ENCODE measurements at regions not wholly inside any gene's neighbourhood (a gene's known extent, or its start where the extent isn't known, plus 50 kb on each side); places are given as distances from the start of the nearest gene placed in this dataset.

DNA sequence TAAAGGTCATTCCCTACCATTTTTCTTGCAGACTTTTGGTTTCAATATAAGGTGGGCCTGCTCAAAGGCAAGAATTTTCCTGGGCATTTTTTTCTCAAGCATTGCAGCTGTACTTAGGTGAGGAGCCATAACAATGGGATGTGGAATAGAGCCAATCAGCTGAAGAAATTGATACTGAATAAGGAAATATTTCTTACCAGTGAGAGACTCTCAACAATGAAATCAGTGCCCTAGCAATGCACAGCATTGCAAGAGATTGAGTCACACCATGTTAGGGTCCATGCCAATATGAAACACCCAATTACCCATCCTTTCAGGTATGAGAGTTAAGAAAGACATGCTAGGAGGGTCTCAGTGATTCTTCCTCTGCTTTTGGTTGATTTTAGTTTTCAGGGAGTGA lies 237.6 kb downstream of the SOX9 start:
- TF ChIP-seq, protein P1, sequence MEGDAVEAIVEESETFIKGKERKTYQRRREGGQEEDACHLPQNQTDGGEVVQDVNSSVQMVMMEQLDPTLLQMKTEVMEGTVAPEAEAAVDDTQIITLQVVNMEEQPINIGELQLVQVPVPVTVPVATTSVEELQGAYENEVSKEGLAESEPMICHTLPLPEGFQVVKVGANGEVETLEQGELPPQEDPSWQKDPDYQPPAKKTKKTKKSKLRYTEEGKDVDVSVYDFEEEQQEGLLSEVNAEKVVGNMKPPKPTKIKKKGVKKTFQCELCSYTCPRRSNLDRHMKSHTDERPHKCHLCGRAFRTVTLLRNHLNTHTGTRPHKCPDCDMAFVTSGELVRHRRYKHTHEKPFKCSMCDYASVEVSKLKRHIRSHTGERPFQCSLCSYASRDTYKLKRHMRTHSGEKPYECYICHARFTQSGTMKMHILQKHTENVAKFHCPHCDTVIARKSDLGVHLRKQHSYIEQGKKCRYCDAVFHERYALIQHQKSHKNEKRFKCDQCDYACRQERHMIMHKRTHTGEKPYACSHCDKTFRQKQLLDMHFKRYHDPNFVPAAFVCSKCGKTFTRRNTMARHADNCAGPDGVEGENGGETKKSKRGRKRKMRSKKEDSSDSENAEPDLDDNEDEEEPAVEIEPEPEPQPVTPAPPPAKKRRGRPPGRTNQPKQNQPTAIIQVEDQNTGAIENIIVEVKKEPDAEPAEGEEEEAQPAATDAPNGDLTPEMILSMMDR (IDR thresholded peaks at IDR 0.05; ENCODE audit: borderline replicate concordance, insufficient read depth, low read depth, low read length), result no peak
- H3K4me3 ChIP-seq (ENCODE audit: low read depth, low read length), result no peak overlapping the region

DNA sequence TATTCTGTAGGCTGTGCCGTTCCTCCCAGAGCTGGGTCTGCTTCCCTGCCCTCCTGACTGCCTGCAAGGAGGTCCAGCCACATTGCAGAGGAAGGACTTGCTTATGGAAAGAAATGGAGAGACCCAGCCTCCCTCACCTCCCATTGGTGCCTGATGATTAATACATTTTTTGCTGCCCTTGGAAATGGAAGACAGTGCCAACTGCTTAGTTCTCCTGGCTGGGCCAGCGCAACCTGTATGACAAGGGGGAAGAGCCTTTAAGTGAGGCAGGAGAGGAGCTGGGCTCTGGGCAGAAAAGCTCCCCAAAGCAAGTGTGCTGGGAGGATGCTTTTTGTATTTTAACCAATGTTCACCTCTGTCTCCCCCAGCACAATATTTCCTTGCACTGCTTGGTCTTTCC lies 238.5 kb downstream of the SOX9 start:
- TF ChIP-seq, protein P1 (IDR thresholded peaks at IDR 0.05; ENCODE audit: borderline replicate concordance, insufficient read depth, low read depth, low read length), result no peak
- H3K4me3 ChIP-seq (ENCODE audit: low read depth, low read length), result no peak overlapping the region

DNA sequence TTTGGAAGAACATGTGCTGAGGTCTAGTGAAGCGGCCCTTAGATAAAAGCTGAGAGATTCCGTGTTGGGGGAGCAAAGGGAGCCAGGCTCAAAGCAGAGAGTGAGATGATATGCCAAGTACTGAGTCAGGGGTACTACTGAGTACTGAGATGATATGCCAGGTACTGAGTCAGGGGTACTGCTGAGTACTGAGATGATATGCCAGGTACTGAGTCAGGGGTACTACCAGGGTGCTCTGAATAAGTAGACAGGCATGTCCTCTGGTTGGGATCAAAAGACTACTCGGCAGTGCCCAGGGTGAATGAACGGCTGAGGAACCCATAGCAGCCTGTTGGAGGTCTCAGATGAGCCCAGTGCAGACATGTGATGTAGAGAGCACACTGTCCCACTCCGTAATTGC lies 239.0 kb downstream of the SOX9 start:
- TF ChIP-seq, protein P1 (IDR thresholded peaks at IDR 0.05; ENCODE audit: borderline replicate concordance, insufficient read depth, low read depth, low read length), result no peak
- H3K4me3 ChIP-seq (ENCODE audit: low read depth, low read length), result no peak overlapping the region

DNA sequence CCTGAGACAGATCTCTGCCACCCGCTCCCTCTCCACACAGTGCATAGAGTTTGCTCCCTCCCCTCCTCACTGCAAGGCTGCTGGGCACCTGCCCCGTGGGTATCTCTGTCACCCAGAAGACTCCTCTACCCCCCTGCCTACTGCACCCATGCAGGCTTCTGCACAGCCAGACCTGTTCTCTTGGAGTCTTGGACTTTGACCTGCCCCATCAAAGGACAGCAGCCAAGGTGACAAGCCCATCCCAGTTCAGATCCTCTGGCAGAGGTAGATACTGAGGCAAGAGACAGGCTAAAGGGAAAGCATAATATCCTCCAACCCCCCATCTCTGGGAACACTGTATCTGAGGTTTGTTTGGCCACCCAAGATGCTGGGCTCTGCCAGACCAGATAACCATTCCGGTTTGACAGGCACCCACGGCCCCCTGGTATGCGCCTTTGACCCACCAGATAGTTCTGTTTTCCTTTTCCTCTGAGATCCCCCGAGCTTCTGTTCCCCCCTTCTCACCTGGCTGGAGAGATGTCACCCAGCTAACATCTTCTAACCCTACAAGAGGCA lies 239.6 kb downstream of the SOX9 start:
- TF ChIP-seq, protein P1 (IDR thresholded peaks at IDR 0.05; ENCODE audit: borderline replicate concordance, insufficient read depth, low read depth, low read length), result no peak
- no peak overlapping the region for H3K4me3 ChIP-seq (ENCODE audit: low read depth, low read length)

DNA sequence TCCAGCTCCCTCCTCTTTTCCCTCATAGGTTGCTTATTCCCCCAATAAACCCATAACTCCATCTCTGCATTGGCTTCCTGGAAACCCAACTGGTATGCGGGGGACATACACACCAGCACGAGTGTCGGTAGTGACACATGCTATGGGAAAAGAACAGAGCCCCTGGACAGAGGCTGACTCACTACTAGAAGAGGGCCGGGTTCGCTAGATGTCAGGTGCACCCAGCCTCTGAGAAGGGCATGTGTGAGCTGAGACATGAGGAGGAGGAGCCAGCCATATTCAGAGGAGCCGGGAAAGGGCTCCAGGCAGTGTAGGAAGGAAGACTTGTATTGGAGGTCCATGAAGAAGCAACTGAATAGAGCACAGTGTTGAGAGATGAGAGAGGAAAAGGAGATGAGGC lies 241.1 kb downstream of the SOX9 start:
- H3K4me3 ChIP-seq (ENCODE audit: low read depth, low read length), result no peak overlapping the region
- TF ChIP-seq, protein P1 (IDR thresholded peaks at IDR 0.05; ENCODE audit: borderline replicate concordance, insufficient read depth, low read depth, low read length), result no peak

DNA sequence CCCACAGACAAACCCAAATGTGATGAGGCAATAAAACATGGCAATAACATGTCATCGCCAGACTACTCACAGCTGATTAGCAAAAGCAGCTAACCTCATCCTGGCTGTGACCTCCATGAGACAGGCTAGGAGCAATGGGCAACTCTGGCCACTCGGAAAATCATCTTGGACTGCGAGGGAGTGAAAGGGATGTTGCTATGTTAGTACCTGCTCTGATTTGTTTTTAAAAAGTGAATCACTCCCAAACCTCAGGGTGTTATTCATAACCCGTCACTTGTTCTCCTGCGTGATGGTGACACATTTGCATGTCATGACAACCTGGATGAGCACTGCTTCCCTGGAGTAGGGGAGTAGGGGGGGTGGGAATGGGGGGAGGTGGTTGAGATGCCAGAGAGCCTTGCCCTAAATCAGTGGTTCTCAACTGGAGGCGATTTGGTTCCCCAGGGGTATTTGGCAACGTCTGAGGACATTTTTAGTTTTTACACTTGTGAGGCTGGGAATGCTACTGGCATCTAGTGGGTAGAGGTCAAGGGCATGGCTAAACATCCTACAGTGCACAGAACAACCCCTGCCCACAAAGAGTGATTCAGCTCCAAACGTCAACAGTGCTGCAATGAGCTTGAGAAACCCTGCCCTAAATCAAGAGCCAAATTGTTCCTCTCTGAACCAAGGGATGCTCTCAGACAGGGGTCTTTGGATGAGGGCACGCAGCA lies 241.7 kb downstream of the SOX9 start:
- H3K4me3 ChIP-seq (ENCODE audit: low read depth, low read length), result no peak overlapping the region
- TF ChIP-seq, protein P1 (IDR thresholded peaks at IDR 0.05; ENCODE audit: borderline replicate concordance, insufficient read depth, low read depth, low read length), result no peak

DNA sequence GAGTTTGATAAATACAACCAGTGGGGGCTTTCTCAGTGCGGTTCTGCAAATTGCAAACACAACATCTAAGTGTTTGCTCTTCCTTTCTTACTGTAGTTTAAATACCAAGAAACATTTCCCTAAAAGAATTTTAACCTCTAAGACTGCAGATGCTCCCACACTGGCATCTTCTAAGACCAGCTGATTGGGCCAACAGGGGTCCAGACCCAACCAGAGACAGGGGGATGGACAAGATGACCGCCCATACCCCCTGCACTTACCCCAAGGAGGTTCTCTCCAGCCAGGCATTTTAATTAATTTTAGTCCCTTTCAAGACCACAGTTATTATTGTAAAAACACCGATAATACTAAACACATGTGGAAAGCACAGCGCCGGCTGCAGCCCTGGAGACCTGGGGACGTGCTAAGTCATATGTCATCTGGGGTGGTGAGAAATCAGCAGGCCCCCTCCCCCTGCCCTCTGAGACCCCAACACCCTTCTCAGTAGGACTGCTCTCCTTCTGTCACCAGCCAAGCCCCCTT lies 242.3 kb downstream of the SOX9 start:
- TF ChIP-seq, protein P1 (IDR thresholded peaks at IDR 0.05; ENCODE audit: borderline replicate concordance, insufficient read depth, low read depth, low read length), result no peak
- H3K4me3 ChIP-seq (ENCODE audit: low read depth, low read length), result no peak overlapping the region
